ENCODE measurements at regions not wholly inside any gene's neighbourhood (a gene's known extent, or its start where the extent isn't known, plus 50 kb on each side); places are given as distances from the start of the nearest gene placed in this dataset.

- TF ChIP-seq POLR2A (IDR thresholded peaks at IDR 0.05; ENCODE audit: extremely low read depth, insufficient read length) (no peak), CTCF (IDR thresholded peaks at IDR 0.05; ENCODE audit: low read depth, low read length) (no peak)
Measured at GRCh38 chr3:146747928-146748327, 142.8 kb upstream of the PLSCR5 start.
